ENCODE measurements at regions not wholly inside any gene's neighbourhood (a gene's known extent, or its start where the extent isn't known, plus 50 kb on each side); places are given as distances from the start of the nearest gene placed in this dataset.

GRCh38 chr2:133691336-133691735 lies 123.1 kb upstream of the NCKAP5 start:
- no peaks in the 10 kb centered on the region for H3K36me3 ChIP-seq
- H3K9me3 ChIP-seq, result no peaks in the 10 kb centered on the region
- no peak for DNase-seq (ENCODE audit: low spot score in 2 of 2)
- H3K4me1 ChIP-seq, result no peaks in the 10 kb centered on the region
- no peaks in the 10 kb centered on the region for H3K27me3 ChIP-seq
- H3K4me3 ChIP-seq, result no peak overlapping the region
- H3K27ac ChIP-seq, result no peak overlapping the region
- intact Hi-C loops (cut with DNase I; ENCODE audit: low total_unique reads), result no loop called here
- no peak for TF ChIP-seq POLR2A (IDR thresholded peaks at IDR 0.05)
- TF ChIP-seq POLR2AphosphoS5 (IDR thresholded peaks at IDR 0.05), result no peak
- no peak for TF ChIP-seq CTCF (IDR thresholded peaks at IDR 0.05)

GRCh38 chr2:133705287-133705686 lies 137.0 kb upstream of the NCKAP5 start:
- no peak overlapping the region for H3K27ac ChIP-seq
- no peak overlapping the region for H3K4me3 ChIP-seq
- H3K27me3 ChIP-seq, result no peaks in the 10 kb centered on the region
- no peak for DNase-seq (ENCODE audit: low spot score in 2 of 2)
- intact Hi-C loops (cut with DNase I; ENCODE audit: low total_unique reads), result no loop called here
- H3K4me1 ChIP-seq, result no peaks in the 10 kb centered on the region
- H3K36me3 ChIP-seq, result no peaks in the 10 kb centered on the region
- TF ChIP-seq CTCF (IDR thresholded peaks at IDR 0.05), result no peak
- TF ChIP-seq POLR2A (IDR thresholded peaks at IDR 0.05), result no peak
- TF ChIP-seq POLR2AphosphoS5 (IDR thresholded peaks at IDR 0.05), result no peak
- H3K9me3 ChIP-seq, result peaks cover 0 to 8% of the 10 kb centered on the region in 2 donors

- intact Hi-C loops (cut with DNase I; ENCODE audit: low total_unique reads), result no loop called here
- Histone ChIP-seq H3K27ac (no peak overlapping the region), H3K4me3 (no peak overlapping the region), H3K4me1 (no peaks in the 10 kb centered on the region), H3K9me3 (peaks cover 0 to 8% of the 10 kb centered on the region in 2 donors), H3K27me3 (no peaks in the 10 kb centered on the region), H3K36me3 (no peaks in the 10 kb centered on the region)
- no peak for DNase-seq (ENCODE audit: low spot score in 2 of 2)
- no peak for TF ChIP-seq CTCF (IDR thresholded peaks at IDR 0.05)
- no peak for TF ChIP-seq POLR2AphosphoS5 (IDR thresholded peaks at IDR 0.05)
- no peak for TF ChIP-seq POLR2A (IDR thresholded peaks at IDR 0.05)
These were observed 142.3 kb upstream of the NCKAP5 start for GRCh38 chr2:133710613-133711012.

- TF ChIP-seq POLR2AphosphoS5 (IDR thresholded peaks at IDR 0.05) (no peak), CTCF (IDR thresholded peaks at IDR 0.05) (no peak), POLR2A (IDR thresholded peaks at IDR 0.05) (no peak)
- no peaks in the 10 kb centered on the region for H3K4me1 ChIP-seq
- intact Hi-C loops (cut with DNase I; ENCODE audit: low total_unique reads), result no loop called here
- peaks cover 0 to 8% of the 10 kb centered on the region in 2 donors for H3K9me3 ChIP-seq
- no peaks in the 10 kb centered on the region for H3K36me3 ChIP-seq
- H3K4me3 ChIP-seq, result no peak overlapping the region
- no peak for DNase-seq (ENCODE audit: low spot score in 2 of 2)
- no peaks in the 10 kb centered on the region for H3K27me3 ChIP-seq
- no peak overlapping the region for H3K27ac ChIP-seq
These were observed 142.9 kb upstream of the NCKAP5 start for GRCh38 chr2:133711201-133711600.

DNA sequence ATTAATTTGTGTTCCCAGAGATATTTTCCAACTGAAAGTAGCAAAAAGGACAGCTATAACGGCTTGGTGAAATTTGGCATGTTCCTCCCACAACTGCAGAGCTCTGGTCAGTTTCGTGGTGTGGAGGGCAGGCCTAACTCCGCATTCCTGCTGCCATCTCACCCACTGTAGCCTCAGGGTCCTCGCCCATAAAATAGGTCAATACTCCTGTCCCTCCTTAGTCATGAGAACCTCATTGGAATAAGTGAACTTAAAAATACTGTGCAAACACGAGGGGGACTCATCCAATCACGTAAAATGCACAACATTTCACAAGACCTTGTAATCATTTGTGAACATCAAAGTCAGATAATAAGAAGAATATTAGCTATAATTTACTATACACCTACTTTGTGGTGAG lies 143.5 kb upstream of the NCKAP5 start:
- Histone ChIP-seq H3K27me3 (no peaks in the 10 kb centered on the region), H3K9me3 (peaks cover 0 to 8% of the 10 kb centered on the region in 2 donors)
- intact Hi-C loops (cut with DNase I; ENCODE audit: low total_unique reads), result no loop called here

More for the DNA sequence above, 143.5 kb upstream of the NCKAP5 start:
- H3K36me3 ChIP-seq, result no peaks in the 10 kb centered on the region
- H3K4me3 ChIP-seq, result no peak overlapping the region
- DNase-seq (ENCODE audit: low spot score in 2 of 2), result no peak
- no peak overlapping the region for H3K27ac ChIP-seq
- no peak for TF ChIP-seq POLR2A (IDR thresholded peaks at IDR 0.05)
- TF ChIP-seq CTCF (IDR thresholded peaks at IDR 0.05), result no peak
- no peak for TF ChIP-seq POLR2AphosphoS5 (IDR thresholded peaks at IDR 0.05)
- H3K4me1 ChIP-seq, result no peaks in the 10 kb centered on the region
